GM18868 (cell line): ENCODE measurements at regions not wholly inside any gene's neighbourhood (a gene's known extent, or its start where the extent isn't known, plus 50 kb on each side); places are given as distances from the start of the nearest gene placed in this dataset.

Source experiments
- ATAC-seq: cut with Tn5 transposase; IDR thresholded peaks from one replicate; pipeline ENCODE4 v1.9.1; 2021; ENCODE audit warnings: mild to moderate bottlenecking, moderate library complexity; ENCODE audit not compliant: unreplicated experiment

DNA sequence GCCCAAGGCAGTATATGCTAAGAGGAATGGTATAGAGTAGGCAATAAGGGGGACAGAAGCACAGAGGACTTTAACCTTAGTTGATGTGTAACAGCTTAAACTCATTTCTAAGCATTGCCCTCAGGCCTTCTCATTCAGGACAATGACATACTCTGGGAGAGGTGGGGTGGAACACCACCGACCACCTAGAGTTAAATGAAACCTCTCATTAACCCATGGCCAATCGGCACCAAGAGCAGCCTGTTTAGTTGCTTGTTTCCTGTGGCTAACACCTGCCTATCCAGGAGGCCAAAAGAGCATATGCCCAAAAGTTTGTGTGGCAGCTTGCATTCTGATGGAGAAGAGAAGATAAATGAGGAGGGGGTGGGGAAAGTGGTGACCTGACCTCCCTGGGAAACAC is 50.0 kb downstream of the PABIR2 start:
- ATAC-seq = no peak

DNA sequence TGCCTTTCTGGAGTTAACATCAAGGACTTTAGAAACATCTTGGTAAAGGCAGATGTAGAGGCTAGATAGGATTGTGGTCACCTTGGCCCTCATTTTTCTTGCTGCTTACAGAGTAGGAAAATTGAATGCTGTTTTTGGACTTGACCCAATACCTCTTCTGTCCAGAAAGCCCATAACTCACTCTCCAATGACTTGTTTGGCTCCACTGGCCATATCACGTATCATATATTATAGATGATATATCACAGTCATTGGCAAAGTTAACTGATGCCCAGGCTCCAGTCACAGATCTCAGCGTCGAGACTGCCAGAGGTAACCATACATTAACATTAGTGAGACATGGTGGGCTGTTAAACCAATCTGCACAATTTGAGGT is 50.6 kb downstream of the PABIR2 start:
- no peak for ATAC-seq

DNA sequence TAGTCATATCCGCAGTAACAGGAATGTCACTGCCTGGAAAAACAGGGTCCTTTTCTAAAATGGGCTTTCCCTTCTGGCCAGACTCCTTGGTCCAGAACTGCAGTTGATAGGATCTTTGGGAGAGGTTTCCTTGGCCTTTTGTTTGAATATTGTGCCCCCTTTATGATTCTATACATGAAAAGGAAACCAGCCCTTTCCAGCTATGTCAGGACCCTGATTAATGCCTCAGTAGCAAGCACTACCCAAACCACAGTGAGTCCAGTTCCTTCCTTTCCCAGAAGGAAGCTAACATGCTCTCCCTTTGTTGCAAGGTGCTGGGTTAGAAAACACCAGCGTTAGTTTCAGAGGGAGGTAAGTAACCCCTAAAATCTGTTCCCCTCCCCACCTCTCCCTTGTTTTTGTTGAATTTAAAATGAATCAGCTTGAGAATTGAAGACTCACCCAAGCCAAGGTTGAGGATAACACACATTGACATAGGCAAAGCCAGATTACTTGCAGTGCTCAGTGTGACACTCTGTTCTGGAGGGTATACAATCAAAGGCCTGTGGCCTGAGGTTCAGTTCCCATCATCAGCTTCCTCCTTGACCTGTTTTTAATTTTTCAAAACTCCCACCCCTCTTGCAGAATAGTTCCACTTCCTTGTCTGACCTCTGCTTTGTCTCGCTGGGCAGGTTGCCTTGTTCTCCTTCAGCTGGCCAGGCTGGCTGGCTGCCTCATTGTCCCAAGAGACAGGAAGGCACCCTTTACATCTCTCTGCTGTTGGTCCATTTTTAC is 51.2 kb downstream of the PABIR2 start:
- ATAC-seq = no peak

DNA sequence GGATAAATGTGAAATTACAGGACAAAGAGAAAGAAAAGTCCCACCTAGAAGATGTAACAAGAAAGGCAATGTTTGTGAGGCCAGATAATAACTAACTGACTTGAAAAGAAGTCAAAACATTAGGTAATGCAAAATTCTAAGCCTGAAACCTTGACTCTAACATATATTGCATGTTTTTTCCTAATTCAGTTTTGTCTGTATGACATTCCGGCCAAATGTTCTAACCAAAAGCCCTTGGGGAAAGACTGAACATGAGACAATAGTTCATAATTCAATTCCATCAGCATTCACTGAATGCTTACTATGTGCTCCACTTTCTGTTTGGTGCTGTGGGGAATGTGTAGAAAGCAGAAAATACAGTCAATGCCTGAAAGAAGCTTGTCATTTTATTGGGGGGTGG is 53.9 kb downstream of the PABIR2 start:
- no peak for ATAC-seq

DNA sequence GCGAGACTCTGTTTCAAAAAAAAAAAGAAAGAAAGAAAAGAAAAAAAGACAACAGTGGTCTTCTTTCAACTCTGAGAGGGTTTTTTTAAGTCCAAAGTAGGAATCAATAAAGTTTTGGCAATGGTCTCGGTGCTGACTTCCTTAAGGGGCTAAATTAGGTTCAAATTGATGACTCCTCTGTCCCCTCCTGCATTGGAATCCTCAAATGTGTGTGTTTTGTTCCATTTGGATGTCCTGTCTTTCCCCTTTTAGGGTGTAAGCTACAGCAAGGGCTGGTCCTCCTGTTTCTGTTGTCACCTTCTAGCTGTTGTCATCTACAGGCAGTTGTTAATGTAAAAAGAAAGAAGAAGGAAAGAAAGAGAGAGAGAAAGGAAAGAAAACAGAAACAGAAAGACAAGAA is 54.4 kb downstream of the PABIR2 start:
- no peak for ATAC-seq

DNA sequence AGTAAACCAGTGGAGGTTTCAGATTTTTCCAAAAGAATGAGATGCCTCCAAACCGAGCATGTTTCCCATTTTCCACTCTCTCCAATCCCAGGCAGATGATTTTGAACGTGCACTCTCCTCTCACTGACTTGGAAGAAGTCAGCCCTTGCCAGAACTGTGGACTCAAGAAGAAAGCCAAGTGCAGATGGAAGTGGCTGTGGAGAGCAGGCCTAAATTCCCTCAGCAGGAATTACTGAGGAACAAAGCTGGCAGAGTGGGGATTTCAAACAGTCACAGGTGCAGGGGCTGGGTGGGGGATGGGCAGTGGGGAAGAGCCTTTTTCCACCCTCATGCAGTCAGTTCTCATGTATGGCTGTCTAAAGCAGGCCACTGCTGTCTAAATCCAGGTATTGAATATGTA is 55.3 kb downstream of the PABIR2 start:
- ATAC-seq = no peak

DNA sequence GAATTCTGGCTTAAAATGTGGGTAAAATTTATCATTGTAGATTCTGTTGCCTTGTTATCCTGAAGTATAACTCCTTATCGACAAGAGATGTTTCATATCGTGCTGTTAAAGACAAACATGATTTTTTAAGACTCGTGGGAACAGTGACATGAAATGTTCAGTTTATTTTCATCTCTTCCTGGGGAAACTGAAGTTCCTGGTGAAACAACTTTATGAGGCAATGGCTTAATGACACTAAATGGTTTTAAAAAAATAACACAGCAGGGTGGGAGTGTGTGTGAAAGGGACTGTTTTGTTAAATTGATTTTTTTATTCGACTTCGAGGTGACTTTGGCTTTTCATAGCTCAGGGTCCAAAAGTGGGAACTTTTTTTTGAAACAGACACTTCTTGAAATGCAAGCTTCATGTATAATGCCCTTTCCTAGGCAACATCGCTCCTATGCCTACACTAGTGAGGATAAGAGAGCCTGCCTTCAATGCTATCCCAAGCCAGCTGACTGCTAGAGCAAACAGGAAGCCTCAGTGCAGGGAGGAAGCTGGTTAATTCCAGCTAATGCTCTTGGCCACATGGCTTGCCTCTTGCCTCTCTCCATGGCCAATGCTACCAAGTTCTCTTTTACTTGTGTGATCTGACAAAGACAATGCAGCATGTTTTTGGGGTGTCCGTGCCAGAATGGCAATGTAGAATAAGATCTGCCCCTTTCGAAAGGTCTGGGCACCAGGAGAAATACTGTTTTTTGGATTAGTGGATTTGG is 57.8 kb downstream of the PABIR2 start:
- no peak for ATAC-seq

DNA sequence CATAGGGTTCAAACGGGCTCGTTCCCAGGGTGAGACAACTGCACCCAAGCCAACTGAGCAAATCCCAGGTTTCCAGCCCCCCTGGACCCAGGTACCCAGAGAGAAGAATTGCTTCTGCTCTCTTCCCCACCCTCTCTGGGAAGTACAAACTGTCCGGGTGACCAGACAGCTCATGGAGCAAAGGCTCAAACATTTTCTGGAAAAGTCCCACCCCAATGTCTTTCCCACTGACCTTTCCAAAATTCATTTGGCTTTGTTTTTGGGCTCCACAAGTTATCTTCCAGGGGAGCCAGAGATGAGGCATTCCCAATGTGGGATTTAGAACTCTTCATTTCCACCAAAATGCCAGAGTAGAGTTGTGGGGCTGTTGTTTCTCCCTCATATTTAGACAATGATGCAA is 58.6 kb downstream of the PABIR2 start:
- ATAC-seq = no peak

DNA sequence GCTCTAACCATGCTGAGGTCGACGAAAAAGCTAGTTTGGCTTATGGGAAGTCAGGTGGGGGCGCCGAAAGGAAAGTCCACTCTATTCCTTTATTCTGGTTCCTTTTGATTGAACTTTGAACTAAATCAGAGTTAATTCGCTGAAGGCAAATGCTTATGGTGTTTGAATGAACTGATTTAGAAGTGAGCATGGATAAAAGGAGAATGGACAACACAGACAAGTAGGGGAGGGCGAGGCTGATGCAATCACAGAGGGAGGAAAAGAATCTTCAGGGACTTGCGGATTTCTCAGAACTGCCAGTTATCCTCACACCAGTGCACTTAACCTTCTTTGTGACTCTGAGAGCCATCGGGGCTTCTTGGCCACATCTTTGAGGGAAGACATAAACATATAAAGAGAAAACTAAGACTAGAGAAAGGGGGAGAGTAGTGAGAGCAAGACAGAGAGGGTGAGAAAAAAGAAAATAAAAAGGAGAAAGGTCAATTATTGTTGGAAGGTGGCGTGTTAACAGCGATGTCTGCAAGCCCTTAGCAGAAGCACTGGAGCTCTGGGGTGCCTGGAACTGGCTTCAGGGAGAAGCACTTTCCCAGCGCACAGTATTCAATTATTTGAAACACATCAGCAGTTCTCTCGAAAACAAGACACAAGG is 59.2 kb downstream of the PABIR2 start:
- no peak for ATAC-seq

DNA sequence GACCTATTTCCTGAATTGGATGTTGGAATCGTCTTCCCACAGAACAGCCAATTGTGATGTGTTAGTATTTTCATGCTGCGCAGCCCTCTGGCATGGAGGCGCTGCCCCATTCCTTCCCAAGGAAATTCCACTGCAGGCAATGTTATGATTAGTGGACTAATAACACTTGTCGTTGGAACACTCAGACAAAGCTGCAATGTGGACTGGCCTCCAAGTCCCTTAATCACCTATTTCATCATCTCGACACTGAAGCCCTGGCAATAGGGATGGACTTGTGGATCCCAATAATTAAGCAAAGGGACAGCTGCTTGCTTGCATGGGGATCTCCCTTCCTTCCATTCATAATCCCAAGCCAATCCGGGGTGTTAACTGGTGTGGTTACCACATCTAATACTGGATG is 59.9 kb downstream of the PABIR2 start:
- ATAC-seq = no peak

DNA sequence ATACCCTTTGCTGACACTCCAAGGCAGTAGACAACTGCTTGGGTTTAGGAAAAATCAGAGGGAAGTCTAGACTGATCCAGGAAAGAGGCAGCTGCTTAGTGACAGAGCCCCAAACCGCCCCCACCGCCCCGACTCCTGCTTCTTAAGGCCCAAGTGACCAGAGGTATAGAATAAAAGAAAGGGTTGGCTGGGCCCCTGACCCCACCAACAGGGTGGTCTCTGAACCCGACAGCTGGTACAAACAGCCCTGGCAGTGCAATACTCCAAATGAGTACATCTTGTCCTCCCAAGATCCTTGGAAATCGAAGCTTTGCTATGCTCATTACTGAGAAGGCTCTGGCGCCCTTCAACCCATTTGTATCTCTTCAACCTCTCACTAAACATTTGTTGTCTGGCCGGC is 60.6 kb downstream of the PABIR2 start:
- ATAC-seq = no peak

DNA sequence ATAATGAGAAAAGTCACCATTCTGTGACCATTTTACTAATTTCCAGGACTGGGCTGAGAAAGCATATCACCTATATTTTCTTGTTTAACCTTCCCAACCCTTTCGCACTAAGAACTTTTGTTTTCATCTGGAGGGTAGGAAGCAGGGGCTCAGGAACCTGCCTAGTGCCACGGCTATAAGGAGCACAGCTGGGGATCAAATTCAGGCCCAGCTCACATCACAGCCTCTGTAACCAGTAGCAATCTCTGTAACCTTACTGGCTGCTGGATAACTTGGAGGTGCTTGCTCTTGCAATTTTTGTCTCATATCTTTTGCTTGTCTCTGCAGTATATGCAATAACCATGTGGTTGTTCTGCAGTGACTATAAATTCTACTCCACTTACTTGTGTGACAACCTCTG is 62.0 kb downstream of the PABIR2 start:
- no peak for ATAC-seq

DNA sequence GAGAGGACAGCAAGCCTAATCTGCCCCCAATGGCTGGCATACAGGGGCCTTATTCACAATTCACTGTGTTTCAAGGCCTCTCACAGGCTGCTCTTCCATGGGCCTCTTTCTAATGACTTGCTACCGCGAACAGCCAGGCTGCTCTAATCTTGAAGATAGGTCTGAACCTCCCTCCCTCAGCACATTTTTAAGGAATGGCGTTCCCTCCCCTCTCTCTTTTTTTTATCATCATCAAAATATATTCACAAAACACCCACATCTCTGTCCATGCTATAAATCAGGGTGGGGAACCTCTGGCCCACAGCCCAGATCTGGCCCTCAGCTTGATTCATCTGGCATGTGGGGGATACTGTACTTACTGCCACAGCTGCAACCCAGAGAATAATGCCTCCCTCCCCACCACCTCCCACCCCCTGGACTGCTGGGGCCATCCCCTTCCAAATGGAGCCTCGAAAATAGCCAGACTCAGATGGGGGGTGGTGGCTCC is 62.5 kb downstream of the PABIR2 start:
- ATAC-seq = no peak

DNA sequence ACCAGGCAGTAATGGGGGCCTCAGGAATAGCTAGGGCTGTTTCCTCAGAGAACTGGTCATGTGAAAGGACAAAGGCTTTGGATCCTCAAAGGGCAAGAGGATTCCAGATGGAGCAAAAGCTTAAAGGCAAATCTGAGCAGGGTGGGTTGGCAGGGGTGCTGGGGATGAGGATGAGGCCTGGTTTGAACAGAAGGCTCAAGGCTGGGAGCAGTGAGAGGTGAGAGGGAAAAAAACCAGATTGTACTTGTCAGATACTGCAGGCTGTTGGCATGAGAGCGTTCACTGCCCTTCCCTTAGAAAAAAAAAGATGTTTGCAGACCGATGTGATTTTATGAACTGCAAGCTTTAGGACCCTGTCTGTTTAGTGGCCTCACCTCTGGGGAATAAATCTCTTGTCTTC is 63.4 kb downstream of the PABIR2 start:
- ATAC-seq = no peak

DNA sequence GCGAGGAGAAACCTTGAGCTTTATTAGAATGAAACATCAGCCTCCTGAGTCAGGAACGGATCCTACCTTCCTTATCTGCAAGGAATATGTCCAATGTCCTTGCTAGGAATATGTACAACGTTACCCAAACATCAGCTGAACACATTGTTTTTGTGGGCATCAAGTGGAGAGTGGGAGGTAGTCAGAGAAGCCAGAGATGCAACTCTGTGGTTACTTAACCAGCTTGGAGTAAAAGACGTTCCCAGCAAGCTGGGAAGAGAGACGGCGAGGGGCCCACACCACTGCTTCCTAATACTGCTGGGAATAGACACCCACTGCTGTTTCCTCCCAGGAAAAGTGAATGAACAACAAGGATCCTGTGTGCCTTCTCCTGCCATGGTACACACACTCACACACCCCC is 64.3 kb downstream of the PABIR2 start:
- ATAC-seq = no peak

DNA sequence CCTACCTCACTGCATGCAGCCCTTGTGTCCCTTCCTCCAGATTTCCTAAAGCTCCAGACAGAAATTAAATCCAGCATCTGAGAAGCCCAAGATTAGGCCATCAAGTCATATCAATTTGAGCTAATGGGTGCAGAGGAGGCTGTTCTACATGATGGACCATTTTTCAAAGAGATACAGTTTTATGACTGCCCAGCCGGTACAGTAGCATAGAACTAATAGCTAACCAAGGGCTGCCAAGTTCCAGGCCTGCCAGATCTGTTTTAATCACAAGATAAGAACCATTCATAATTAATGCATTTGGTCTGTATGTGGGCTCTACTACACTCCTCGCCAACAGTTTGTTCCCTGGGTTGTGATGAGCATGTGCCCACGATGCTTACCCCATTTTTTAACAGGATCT is 64.9 kb downstream of the PABIR2 start:
- ATAC-seq = no peak

DNA sequence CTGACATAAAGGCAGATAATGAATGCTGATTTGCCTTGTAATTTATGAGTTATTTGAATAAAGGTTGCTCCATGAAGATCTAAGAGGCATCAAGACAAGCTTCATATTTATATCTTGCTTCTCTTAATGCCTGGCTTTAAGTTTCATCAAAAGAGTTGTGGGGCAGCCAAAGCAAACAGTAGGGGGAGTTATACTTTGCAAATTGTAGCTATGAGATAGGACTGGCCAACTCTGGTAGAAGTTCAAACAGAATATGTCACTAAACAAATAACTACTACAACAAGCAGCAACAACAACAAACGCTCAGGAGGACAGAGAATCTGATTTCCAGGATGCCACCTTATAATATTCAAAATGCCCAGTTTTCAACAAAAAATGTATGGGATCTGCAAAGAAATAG is 69.1 kb upstream of the PLAC1 start:
- no peak for ATAC-seq

DNA sequence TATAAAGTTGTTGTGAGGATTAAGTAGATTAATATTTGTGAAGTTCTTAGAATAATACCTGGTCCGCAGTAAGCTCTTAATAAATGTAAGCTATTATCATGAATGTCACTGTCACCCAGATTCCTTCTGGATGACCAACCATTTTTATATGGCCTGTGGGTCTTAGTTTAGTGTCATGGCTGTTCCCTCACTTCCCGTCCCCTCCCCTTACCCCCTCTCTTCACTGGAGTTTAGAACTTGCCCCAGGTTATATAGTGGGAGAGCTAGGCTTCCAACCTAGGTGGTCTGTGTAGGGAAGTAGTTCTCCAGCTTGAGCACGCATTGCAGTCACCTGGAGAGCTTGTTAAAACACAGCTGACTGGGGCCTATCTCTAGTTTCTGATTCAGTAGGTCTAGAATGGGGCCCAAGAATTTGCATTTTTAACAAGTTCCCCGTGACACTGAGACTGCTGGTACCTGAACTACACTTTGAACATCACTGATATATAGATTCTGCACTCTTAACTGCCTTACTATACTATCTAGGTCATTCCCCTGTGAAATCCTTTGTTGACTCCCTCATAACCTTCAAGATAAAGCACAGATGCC is 66.9 kb upstream of the PLAC1 start:
- ATAC-seq = no peak

DNA sequence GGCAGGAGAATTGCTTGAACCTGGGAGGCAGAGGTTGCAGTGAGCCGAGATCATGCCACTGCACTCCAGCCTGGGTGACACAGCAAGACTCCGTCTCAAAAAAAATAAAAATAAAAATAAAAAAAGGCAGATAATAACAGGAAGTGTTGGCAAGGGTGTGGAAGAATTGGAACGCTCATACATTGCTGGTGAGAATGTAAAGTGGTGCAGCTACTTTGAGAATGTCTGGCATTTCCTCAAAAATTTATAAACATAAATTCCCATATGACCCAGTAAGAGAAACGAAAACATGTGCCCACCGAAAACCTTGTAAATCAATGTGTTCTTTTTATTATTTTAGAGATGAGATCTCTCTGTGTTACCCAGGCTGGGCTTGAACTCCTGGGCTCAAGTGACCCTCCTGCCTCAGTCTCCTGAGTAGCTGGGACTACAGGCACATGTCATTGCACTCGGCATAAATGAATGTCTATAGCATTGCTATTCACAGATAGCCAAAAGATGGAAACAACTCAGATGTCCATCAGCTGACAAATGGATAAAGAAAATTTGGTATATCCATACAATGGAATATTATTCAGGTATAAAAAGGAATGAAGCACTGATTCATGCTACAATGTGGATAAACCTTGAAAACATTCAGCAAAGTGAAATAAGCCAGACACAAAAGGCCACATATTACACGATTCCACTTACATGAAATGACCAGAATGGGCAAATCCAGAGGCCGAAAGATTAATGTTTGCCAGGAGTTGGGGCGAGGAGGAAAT is 63.7 kb upstream of the PLAC1 start:
- ATAC-seq = no peak

DNA sequence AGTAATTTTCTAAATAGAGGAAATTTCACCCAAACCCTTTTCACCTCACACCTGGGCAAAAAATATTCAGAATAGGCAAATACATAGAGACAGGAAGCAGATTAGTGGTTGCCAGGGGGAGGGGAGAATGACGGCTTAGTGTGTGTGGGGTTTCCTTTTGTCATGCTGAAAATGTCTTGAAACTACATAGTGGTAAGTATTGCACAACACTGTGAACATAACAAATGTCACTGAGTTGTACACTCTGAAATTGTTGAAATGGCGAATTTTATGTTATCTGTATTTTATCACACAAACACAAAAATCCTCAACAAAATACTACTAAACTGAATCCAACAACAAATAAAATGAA is 60.7 kb upstream of the PLAC1 start:
- ATAC-seq = no peak
